NT2/D1 (cell line): ENCODE measurements at regions not wholly inside any gene's neighbourhood (a gene's known extent, or its start where the extent isn't known, plus 50 kb on each side); places are given as distances from the start of the nearest gene placed in this dataset.

Experiments used
- YY1 ChIP-seq: IDR thresholded peaks from 2 replicates; pipeline ENCODE4 v1.6.1; 2011; ENCODE audit not compliant: insufficient read length, insufficient read depth
- ZNF274 ChIP-seq: IDR thresholded peaks from 2 replicates; pipeline ENCODE4 v1.6.1; 2011; ENCODE audit warnings: mild to moderate bottlenecking, low read depth, low read length

GRCh38 chr2:67716895-67717396 is 319.8 kb downstream of the ETAA1 start:
- no peak for TF ChIP-seq YY1
- no peak for TF ChIP-seq ZNF274
